ENCODE measurements at regions not wholly inside any gene's neighbourhood (a gene's known extent, or its start where the extent isn't known, plus 50 kb on each side); places are given as distances from the start of the nearest gene placed in this dataset.

GRCh38 chr9:78448960-78449673 lies 152.2 kb downstream of the PSAT1 start:
- WGBS, 2 donors = 91 to 94% methylated on average over 8 of the region's 8 CpGs
- Histone ChIP-seq H3K4me1 (no peaks in the 10 kb centered on the region), H3K27me3 (no peaks in the 10 kb centered on the region), H3K36me3 (no peaks in the 10 kb centered on the region), H3K9me3 (no peaks in the 10 kb centered on the region), H3K4me3 (replicated peaks in 1 of 3) (no peak overlapping the region), H3K27ac (no peak overlapping the region)
- TF ChIP-seq POLR2A (IDR thresholded peaks at IDR 0.05) = no peak
- TF ChIP-seq, protein P1, sequence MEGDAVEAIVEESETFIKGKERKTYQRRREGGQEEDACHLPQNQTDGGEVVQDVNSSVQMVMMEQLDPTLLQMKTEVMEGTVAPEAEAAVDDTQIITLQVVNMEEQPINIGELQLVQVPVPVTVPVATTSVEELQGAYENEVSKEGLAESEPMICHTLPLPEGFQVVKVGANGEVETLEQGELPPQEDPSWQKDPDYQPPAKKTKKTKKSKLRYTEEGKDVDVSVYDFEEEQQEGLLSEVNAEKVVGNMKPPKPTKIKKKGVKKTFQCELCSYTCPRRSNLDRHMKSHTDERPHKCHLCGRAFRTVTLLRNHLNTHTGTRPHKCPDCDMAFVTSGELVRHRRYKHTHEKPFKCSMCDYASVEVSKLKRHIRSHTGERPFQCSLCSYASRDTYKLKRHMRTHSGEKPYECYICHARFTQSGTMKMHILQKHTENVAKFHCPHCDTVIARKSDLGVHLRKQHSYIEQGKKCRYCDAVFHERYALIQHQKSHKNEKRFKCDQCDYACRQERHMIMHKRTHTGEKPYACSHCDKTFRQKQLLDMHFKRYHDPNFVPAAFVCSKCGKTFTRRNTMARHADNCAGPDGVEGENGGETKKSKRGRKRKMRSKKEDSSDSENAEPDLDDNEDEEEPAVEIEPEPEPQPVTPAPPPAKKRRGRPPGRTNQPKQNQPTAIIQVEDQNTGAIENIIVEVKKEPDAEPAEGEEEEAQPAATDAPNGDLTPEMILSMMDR (IDR thresholded peaks at IDR 0.05) = no peak
- DNase-seq = no peak
- intact Hi-C loops (cut with DNase I) = no loop called here

DNA sequence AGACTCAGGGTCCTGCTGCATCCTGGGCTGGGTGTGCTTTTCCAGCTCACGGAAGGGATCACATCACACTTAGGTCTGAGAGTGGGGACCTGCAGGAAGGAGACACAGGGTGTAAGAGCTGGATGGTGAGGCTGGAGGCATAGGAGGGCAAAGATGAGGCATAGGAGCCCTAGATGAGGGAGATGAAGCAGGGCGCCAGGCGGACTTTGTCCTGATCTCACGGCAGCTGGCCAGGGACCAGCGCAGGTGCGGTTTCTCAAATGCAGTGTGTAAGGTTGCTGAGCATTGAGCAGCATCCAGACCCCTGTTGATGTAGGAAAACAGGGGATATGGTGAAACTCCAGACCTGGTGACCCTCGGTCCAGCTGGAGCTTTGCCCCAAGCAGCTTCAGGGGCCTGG lies 156.5 kb downstream of the PSAT1 start:
- no peak overlapping the region for H3K27ac ChIP-seq
- H3K9me3 ChIP-seq = no peaks in the 10 kb centered on the region
- DNase-seq = no peak
- no peaks in the 10 kb centered on the region for H3K4me1 ChIP-seq
- TF ChIP-seq, protein P1 (IDR thresholded peaks at IDR 0.05) = no peak
- no peak for TF ChIP-seq POLR2A (IDR thresholded peaks at IDR 0.05)
- no peaks in the 10 kb centered on the region for H3K36me3 ChIP-seq
- H3K4me3 ChIP-seq (replicated peaks in 1 of 3) = no peak overlapping the region
- WGBS, 2 donors = 89 to 94% methylated on average over 7 of the region's 7 CpGs
- no peaks in the 10 kb centered on the region for H3K27me3 ChIP-seq
- intact Hi-C loops (cut with DNase I) = no loop called here

DNA sequence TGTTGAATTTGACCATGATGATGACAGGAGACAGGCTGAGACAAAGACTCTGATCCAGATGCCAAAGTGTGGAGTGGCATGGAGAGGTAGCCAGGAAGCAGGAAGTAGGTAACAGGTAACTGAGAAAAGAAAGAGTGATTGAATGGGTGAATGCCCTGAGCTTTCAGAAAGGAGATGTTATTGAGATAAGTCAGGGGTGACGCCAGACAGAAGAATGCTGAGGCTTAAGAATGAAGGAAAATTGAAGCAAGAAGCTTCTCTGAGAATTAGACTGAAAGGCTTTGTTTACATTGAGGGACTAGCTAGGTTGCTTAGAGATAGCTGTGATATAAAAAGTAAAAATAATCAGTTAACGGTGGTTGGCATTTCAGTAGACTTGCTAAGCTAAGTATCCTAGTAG lies 165.7 kb downstream of the PSAT1 start:
- Histone ChIP-seq H3K36me3 (no peaks in the 10 kb centered on the region), H3K9me3 (no peaks in the 10 kb centered on the region), H3K27ac (no peak overlapping the region), H3K27me3 (no peaks in the 10 kb centered on the region), H3K4me1 (no peaks in the 10 kb centered on the region), H3K4me3 (replicated peaks in 1 of 3) (no peak overlapping the region)
- intact Hi-C loops (cut with DNase I) = no loop called here
- no peak for TF ChIP-seq POLR2A (IDR thresholded peaks at IDR 0.05)
- TF ChIP-seq, protein P1 (IDR thresholded peaks at IDR 0.05) = no peak
- 68 to 78% methylated on average over 2 of the region's 2 CpGs for WGBS, 2 donors
- no peak for DNase-seq

- 80 to 84% methylated on average over 3 of the region's 3 CpGs for WGBS, 2 donors
- no peak overlapping the region for H3K27ac ChIP-seq
- TF ChIP-seq, protein P1 (IDR thresholded peaks at IDR 0.05) = no peak
- no peak for TF ChIP-seq POLR2A (IDR thresholded peaks at IDR 0.05)
- H3K4me3 ChIP-seq (replicated peaks in 1 of 3) = no peak overlapping the region
- no peak for DNase-seq
- no peaks in the 10 kb centered on the region for H3K4me1 ChIP-seq
- H3K27me3 ChIP-seq = no peaks in the 10 kb centered on the region
- no peaks in the 10 kb centered on the region for H3K9me3 ChIP-seq
- intact Hi-C loops (cut with DNase I) = no loop called here
- H3K36me3 ChIP-seq = no peaks in the 10 kb centered on the region
Measured at GRCh38 chr9:78463750-78464149, 166.8 kb downstream of the PSAT1 start.

DNA sequence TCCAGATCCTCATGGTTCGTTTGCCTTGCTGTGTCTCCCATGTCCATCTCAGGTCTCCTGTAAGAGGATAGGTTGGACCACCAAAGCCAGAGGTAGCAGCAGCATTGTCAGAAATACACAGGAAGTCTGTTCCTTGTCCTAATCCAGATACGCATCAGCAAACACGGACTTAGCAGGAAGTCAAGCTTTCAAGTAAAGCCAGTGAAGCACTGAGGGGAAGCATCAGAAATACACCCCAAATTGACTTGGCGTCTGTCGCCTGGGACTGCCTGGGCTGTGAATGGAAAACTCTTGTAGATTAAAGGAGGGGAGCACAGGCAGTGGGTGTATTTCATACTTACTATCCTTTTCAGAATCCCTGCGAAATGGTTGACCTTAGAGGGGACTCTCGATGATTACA lies 171.3 kb downstream of the PSAT1 start:
- H3K27ac ChIP-seq = no peak overlapping the region
- TF ChIP-seq, protein P1 (IDR thresholded peaks at IDR 0.05) = no peak
- TF ChIP-seq POLR2A (IDR thresholded peaks at IDR 0.05) = no peak
- no peaks in the 10 kb centered on the region for H3K9me3 ChIP-seq
- WGBS, 2 donors = 40 to 54% methylated on average over 7 of the region's 7 CpGs
- no peaks in the 10 kb centered on the region for H3K27me3 ChIP-seq
- H3K4me1 ChIP-seq = no peaks in the 10 kb centered on the region
- DNase-seq = no peak
- intact Hi-C loops (cut with DNase I) = no loop called here
- H3K36me3 ChIP-seq = no peaks in the 10 kb centered on the region
- no peak overlapping the region for H3K4me3 ChIP-seq (replicated peaks in 1 of 3)

All from thyroid gland (tissue), 4 donors.